NCI-H2107 treated with DMSO at 0.1 percent for 48 hours (cell line): ENCODE measurements at regions not wholly inside any gene's neighbourhood (a gene's known extent, or its start where the extent isn't known, plus 50 kb on each side); places are given as distances from the start of the nearest gene placed in this dataset.

Experiments
- DNase-seq: peaks from one replicate; lab custom pipeline; 2025; ENCODE audit not compliant: unreplicated experiment; lab: John Stamatoyannopoulos, UW

GRCh38 chr7:131900785-131901287 is 344.4 kb upstream of the PODXL start:
- no peak for DNase-seq

- DNase-seq: no peak
Observed at GRCh38 chr7:131899271-131900030, 343.0 kb upstream of the PODXL start.

GRCh38 chr7:131898418-131898817 is 342.0 kb upstream of the PODXL start:
- DNase-seq: no peak

- no peak for DNase-seq
Observed at GRCh38 chr7:131897790-131898165, 341.4 kb upstream of the PODXL start.

- no peak for DNase-seq
Observed at GRCh38 chr7:131897016-131897789, 340.8 kb upstream of the PODXL start.

GRCh38 chr7:131896165-131896863 is 339.9 kb upstream of the PODXL start:
- no peak for DNase-seq

GRCh38 chr7:131895541-131896164 is 339.2 kb upstream of the PODXL start:
- DNase-seq: no peak

GRCh38 chr7:131893631-131894340 is 337.4 kb upstream of the PODXL start:
- no peak for DNase-seq

GRCh38 chr7:131890176-131890575 is 333.7 kb upstream of the PODXL start:
- no peak for DNase-seq

- DNase-seq: no peak
Observed at GRCh38 chr7:131889572-131890150, 333.2 kb upstream of the PODXL start.

GRCh38 chr7:131883769-131884168 is 327.3 kb upstream of the PODXL start:
- DNase-seq: no peak

- no peak for DNase-seq
Observed at GRCh38 chr7:131883196-131883595, 326.8 kb upstream of the PODXL start.

- no peak for DNase-seq
Observed at GRCh38 chr7:131882321-131882720, 325.9 kb upstream of the PODXL start.

- no peak for DNase-seq
Observed at GRCh38 chr7:131880078-131880477, 323.6 kb upstream of the PODXL start.

- no peak for DNase-seq
Observed at GRCh38 chr7:131879424-131879823, 323.0 kb upstream of the PODXL start.

GRCh38 chr7:131878777-131879176 is 322.3 kb upstream of the PODXL start:
- no peak for DNase-seq

GRCh38 chr7:131873581-131873980 is 317.2 kb upstream of the PODXL start:
- no peak for DNase-seq

- DNase-seq: no peak
Observed at GRCh38 chr7:131869986-131870385, 313.6 kb upstream of the PODXL start.

GRCh38 chr7:131869169-131869844 is 312.9 kb upstream of the PODXL start:
- no peak for DNase-seq

GRCh38 chr7:131867461-131867860 is 311.0 kb upstream of the PODXL start:
- no peak for DNase-seq
